Activated naive CD4-positive, alpha-beta T cell treated with anti-CD3 and anti-CD28 coated beads, Interleukin-2, amount 50 U/mL, for 72 hours (primary cell): ENCODE measurements at regions not wholly inside any gene's neighbourhood (a gene's known extent, or its start where the extent isn't known, plus 50 kb on each side); places are given as distances from the start of the nearest gene placed in this dataset.
A peak's percentile ranks its signal among the peaks of the same experiment; 100 is the strongest.

ENCODE experiments used
- ATAC-seq, 2 donors: fragments of 150-1000 bp; cut with Tn5 transposase; 2 replicates each; pipeline ENCODE4 v1.10.0; 2021; ENCODE audit warnings: mild to moderate bottlenecking in 2 of 2, moderate library complexity in 2 of 2
- DNase-seq, 2 donors: peaks; one replicate each; pipeline ENCODE4 v3.0.0; 2021 to 2022; ENCODE audit warnings: low spot score in 2 of 2
- H3K27ac Mint-ChIP-seq, 2 donors: one replicate each; pipeline ENCODE4 v1.8.0; 2022; ENCODE audit warnings: mild to moderate bottlenecking in 2 of 2, mixed read lengths in 2 of 2
- H3K36me3 Mint-ChIP-seq, 2 donors: one replicate each; pipeline ENCODE4 v1.8.0; 2022; ENCODE audit warnings: mixed read lengths in 2 of 2
- H3K9me3 Mint-ChIP-seq, 2 donors: one replicate each; pipeline ENCODE4 v1.8.0; 2022; ENCODE audit warnings: mixed read lengths in 2 of 2

DNA sequence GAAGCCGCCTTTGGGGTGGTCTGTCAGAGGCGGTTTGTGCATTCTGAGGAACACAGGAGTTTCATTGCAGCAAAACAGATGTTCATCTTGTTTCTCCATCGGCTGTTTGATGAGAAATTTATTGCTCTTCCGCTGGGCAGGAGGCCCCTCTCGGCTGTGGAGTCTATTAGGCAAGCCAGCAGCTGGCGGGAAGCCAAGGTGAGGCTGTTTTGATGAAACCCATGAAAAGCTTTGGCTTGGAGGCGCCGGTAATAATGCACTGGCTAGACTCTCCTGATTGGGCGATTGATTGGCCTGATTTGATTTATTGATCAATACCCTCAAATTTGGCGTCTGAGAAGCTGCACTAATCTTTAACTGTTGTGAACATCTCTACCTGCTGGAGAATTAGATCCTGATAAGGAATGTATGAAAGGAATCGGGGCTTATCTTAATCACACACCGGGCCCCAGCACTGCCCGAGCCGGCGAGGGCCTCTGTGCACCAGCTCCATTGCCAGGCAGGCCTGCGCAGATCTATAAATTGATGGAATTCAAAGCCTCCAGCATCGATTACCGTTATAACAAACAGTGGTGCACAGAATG, 187.7 kb downstream of the PHETA1 start:
- H3K27ac Mint-ChIP-seq = no peak overlapping the region
- H3K9me3 Mint-ChIP-seq = no peaks in the 10 kb centered on the region
- H3K36me3 Mint-ChIP-seq = no peaks in the 10 kb centered on the region
- DNase-seq = no peak
- ATAC-seq = no peak

DNA sequence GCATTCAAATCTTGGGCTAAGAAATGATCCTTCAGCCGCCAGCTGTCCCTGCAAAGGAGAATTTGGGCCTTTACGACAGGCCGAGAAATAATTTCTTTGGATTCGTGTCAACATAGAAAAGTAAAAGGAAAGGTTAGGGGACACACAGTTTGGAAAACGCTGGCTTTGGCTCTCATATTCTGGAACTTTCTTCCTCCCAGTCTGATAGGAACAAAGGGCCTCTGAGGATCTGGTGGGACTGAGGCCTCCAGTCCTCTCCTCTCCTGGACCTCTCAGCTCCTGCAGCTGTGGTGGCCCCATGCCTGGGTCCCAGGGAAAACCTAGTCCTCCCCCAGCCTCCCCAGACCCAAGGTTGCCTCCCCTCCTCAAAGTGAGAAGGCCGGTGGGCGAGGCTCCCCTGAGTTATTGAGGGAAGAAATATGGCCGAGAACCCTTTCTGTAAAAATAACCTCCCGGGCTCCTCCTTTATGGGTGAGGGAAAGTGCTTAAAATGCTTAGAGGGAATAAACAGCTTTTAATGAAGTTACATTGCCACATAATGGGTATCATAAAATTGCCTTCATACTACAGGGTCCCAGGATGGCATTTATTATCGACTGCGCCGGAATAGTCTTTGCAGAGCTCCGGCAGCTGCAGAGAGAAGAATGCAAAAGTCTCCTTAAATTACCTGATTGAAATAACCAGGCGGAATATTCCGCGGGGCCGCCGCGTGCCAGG, 188.3 kb downstream of the PHETA1 start:
- H3K9me3 Mint-ChIP-seq = no peaks in the 10 kb centered on the region
- no peak for ATAC-seq
- no peak overlapping the region for H3K27ac Mint-ChIP-seq
- no peaks in the 10 kb centered on the region for H3K36me3 Mint-ChIP-seq
- DNase-seq = no peak

DNA sequence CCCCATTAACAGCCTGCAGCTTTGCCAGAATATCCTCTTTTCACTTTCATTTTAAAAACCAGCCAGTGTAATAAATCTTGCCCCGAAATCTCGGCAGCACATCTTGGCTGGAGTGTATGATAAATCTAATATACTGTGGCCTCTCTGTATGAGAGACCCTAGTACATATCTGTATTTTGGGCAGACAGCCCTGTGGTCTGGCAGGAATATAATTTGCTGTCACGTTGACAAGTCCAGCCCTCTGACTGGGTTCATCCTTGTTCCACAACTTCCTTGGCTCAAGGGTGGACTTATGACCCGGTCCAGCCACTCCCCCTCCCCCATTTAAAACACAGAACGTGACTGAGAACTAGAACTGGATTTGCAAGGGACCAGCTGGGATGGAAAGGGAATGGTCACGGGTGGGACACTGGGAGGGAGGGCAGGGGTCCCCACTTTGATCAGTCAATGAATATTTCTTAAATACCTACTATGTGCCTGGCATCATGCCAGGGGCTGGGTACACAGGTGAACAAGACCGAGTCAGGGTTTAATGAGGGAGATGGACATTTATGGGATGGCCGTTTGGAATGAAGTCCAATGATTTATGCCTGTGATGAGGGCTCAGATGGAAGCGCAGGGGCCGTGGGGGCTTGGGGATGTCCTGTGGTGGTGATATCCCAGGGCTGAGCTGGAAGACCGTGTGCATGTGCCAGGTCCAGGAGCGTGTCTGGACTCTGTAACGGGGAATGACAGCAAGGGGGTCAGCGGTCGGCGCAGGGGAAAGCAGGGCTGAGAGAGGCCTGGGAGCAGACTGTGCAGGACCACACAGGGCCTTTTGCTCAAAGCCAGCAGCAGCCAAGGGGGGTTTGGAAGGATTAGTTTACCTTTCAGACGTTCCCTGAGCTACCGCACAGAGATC, 190.5 kb downstream of the PHETA1 start:
- H3K9me3 Mint-ChIP-seq = no peaks in the 10 kb centered on the region
- H3K27ac Mint-ChIP-seq = no peak overlapping the region
- ATAC-seq = no peak
- H3K36me3 Mint-ChIP-seq = no peaks in the 10 kb centered on the region
- no peak for DNase-seq

DNA sequence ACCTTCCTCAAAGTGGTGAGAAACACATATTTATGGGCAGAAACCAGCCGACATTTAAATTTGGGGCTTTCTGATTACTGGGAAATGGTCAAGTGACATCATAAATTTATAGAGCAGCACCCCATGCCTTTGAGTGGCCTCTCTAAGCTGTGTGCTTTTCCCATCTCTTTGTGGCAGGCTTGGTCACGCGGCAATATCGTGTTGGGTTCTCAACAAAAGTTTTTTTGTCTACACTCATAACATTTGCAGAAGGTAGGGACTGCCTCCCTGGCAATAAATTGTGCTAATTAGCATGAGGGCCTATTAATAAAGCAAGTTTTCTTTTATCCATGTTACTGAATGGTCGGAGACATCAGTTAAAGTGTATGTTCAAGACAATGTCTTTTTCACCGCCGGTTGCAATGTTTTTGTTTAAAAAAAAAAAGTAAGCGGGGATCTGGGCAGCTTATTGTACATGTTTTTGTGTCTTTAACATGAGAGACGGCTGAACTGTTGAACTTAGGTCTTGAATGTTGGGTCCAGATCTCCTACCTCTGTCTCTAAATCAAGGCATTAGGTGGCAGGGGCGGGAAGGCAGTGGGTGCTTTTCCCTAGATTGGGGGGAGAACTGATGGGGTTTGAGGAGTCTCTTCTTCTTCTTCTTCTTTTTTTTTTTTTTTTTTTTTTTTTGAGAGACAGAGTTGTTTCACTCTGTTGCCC, 193.3 kb downstream of the PHETA1 start:
- no peak for DNase-seq
- Mint-ChIP-seq H3K27ac (no peak overlapping the region), H3K36me3 (no peaks in the 10 kb centered on the region), H3K9me3 (no peaks in the 10 kb centered on the region)
- ATAC-seq = no peak

DNA sequence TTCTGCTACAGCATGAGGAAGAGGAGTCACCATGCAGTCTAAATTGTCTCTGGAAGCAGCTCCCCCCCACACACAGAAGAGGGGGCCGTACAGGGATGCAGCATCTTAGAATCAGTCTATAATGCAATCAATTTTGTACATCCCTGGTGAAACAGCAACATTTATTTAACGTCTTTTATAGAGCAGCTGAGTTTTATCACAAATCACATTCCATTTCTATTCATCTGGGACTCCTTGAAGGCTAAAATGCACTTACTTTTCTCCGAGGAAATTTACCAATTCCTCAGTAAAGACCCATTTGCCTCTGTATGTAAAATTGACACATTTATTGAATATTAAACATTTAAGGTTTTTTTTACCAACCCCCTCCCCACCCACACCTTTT, 193.9 kb downstream of the PHETA1 start:
- Mint-ChIP-seq H3K9me3 (no peaks in the 10 kb centered on the region), H3K27ac (no peak overlapping the region), H3K36me3 (no peaks in the 10 kb centered on the region)
- DNase-seq (no peak), ATAC-seq (no peak)

DNA sequence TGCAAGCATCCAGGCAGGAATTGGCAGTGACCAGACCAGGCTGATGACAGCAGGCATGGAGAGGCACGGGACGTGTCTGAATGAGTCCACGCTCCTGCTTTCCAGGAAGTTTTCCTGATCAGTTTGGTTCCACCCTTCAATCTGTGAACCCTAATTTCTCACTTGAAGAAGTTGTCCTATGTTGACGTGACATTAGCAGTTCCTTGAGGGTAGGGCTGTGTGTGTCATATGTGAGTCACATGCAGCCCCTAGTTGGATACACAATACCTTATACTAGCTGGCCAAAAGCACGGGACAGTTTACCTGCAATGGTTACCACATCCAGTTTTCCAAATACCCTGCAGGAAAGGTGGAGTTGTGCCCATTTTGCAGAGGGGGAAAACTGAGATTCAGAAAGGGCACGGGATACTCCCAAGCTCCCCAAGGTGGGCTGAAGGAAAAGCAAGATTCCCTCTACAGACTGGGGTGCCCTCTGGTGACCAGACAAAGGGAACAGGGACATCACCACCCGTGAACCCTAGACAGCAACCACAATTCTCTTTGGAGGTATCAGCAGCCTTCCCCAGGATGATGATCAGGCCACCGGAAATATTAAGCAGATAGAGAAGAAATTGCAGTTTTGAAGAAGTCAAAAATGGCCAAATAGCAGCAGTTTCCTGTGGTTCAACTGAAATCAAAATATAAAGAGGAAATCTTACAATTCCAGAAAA, 194.5 kb downstream of the PHETA1 start:
- no peak for ATAC-seq
- H3K27ac Mint-ChIP-seq = no peak overlapping the region
- H3K9me3 Mint-ChIP-seq = no peaks in the 10 kb centered on the region
- no peaks in the 10 kb centered on the region for H3K36me3 Mint-ChIP-seq
- no peak for DNase-seq

DNA sequence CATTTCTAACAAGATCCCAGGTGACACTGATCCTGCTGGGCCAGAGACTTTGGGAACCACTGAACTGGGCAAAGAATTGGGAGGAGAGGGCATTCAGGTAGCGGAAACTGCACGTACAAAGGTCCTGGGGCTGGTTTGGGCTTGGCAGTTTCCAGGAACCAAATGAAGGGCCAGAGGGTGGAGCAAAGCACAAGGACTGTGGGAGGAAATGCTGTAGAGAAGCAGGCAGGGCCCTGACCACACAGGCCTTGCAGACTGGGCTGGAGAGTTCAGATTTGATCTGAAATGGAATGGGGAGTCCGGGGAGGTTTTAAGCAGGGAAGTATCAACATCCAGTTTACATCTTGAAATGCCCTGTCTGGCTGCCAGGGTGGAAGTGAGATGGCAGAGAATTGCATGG, 195.1 kb downstream of the PHETA1 start:
- Mint-ChIP-seq H3K27ac (no peak overlapping the region), H3K36me3 (no peaks in the 10 kb centered on the region), H3K9me3 (no peaks in the 10 kb centered on the region)
- ATAC-seq = no peak
- no peak for DNase-seq

DNA sequence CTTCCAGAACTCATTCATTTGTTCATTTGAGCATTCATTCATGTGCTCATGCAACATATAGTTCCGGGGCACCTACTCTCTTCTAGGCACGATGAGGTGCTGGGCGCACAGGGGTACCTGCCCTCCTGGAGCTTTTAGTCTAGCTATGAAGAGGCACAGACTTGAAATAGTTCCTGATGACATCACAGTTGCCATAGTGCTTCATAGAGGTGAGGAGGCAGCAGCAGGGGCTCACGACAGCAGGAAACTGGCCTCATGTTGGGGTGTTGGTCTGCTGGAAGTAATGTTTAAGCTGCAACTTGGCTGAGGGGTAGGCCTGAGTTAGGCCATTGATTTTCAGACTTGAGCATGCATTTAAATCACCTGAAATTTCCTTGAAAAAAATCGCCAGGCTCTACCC, 195.5 kb downstream of the PHETA1 start:
- Mint-ChIP-seq H3K36me3 (no peaks in the 10 kb centered on the region), H3K27ac (no peak overlapping the region), H3K9me3 (no peaks in the 10 kb centered on the region)
- no peak for ATAC-seq
- DNase-seq = no peak

DNA sequence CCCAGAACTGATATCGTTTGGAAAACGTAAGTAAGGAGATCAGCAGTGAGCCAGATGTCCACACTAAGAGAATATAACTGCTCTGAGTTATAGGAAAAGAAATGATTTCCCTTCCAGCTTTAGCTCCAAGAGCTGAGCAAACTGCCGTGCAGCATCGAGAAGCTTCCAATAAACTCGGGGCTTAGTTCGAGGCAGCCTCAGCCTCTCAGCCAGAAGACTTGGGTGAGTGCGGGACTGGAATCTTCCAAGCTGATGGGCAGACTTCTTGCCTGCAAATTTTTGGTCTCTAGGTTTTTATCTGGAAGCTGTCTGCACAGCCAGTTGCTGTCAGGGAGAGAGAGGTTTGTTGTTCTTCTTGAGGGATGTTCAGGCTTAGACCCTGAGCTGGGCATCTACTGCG, 196.1 kb downstream of the PHETA1 start:
- H3K36me3 Mint-ChIP-seq = no peaks in the 10 kb centered on the region
- ATAC-seq = no peak
- DNase-seq = no peak
- H3K27ac Mint-ChIP-seq = no peak overlapping the region
- H3K9me3 Mint-ChIP-seq = no peaks in the 10 kb centered on the region

DNA sequence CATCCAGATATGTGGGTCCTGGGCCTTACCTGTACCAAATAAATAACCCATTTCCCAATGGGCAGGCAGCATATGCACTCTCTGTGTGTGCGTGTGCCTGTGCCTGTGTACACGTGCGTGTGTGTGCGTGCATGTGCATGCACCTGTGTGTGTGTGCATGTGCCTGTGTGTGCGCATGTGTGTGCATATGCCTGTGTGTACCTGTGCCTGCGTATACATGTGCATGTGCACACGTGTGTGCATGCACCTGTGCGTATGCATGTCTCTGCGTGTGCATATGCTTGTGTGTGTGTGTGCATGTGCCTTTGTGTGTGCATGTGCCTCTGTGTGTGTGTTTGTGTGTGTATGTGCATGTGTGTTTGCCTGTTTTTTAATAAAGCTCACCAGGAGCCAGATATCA, 197.1 kb downstream of the PHETA1 start:
- ATAC-seq = no peak

DNA sequence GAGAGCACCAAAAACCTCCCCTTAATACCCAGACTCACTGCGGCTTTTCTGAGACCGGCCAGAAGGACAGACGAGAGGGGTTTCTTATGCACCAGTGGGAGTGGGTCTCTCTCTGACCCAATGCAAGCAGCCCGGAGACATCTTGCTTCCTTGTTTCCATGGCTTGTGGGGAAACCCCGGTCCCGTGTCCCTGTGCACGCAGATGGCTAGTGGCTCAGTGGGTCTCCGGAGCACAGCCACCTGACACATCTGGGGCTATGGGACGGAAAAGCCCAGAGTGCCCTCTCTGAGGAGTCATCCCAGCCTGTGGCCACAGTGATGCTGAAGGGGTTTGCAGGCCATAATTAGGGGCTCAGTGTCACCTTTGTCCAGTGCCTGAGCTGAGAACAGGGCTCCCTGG, 197.6 kb downstream of the PHETA1 start:
- Mint-ChIP-seq H3K27ac (no peak overlapping the region), H3K36me3 (no peaks in the 10 kb centered on the region), H3K9me3 (no peaks in the 10 kb centered on the region)
- no peak for DNase-seq
- no peak for ATAC-seq

More for the DNA sequence above, 197.1 kb downstream of the PHETA1 start:
- no peaks in the 10 kb centered on the region for H3K9me3 Mint-ChIP-seq
- DNase-seq = no peak
- no peaks in the 10 kb centered on the region for H3K36me3 Mint-ChIP-seq
- no peak overlapping the region for H3K27ac Mint-ChIP-seq

DNA sequence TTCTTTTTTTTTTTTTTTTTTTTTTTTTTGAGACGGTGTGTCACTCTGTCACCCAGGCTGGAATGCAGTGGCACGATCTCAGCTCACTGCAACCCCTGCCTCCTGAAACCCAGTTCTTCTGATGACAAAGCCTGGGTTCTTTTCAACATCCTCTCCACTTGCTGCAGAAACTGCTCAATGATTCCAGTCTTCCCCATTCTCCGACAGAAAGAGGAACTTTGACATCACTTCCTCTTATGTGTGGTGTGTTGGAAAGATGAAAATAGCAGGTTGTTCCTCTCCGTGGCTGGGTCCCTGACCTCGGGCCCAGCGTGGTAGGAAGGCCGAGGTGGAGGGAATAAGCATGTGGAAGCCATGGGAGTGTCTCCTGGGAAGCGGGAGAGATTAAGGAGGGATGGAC, 198.4 kb downstream of the PHETA1 start:
- no peak for DNase-seq
- Mint-ChIP-seq H3K36me3 (no peaks in the 10 kb centered on the region), H3K27ac (no peak overlapping the region), H3K9me3 (no peaks in the 10 kb centered on the region)
- ATAC-seq = no peak

DNA sequence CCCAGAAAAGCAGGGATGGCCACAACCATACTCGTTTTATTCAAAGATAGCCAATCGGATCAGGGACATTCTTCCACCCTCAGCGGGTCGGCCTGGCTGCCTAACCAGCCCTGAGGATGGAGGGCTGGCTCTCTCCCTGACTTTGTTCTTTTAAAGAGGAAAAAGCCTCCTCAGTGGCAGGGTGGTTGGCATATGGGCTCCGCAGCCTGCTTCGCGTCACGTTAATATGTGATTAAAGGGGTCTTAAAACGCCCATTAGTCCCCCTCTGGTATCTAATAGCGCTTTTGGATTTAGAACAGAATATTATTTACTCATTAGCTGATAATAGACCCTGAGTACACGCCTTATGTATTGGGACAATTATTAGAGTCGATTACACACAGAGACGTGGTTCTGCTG, 199.4 kb downstream of the PHETA1 start:
- DNase-seq = no peak
- H3K9me3 Mint-ChIP-seq = no peaks in the 10 kb centered on the region
- no peaks in the 10 kb centered on the region for H3K36me3 Mint-ChIP-seq
- H3K27ac Mint-ChIP-seq = peak overlapping the region in 1 of 2 donors; percentile 47
- ATAC-seq = no peak

DNA sequence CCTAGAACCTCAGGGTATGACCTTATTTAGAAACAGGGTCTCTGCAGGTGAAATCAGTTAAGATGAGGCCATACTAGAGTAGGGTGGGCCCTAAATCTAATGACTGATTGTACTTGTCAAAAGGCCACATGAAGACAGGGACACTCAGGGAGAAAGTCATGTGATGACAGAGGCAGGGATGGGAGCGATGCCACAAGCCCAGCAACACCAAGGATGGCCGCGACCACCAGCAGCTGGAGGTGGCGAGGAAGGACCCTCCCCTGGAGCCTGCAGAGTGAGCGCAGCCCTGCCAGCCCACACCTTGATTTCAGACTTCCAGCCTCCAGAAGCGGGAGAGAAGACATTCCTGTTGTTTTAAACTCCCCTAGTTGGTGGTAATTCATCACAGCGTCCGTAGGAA, 199.9 kb downstream of the PHETA1 start:
- no peaks in the 10 kb centered on the region for H3K9me3 Mint-ChIP-seq
- ATAC-seq = no peak

DNA sequence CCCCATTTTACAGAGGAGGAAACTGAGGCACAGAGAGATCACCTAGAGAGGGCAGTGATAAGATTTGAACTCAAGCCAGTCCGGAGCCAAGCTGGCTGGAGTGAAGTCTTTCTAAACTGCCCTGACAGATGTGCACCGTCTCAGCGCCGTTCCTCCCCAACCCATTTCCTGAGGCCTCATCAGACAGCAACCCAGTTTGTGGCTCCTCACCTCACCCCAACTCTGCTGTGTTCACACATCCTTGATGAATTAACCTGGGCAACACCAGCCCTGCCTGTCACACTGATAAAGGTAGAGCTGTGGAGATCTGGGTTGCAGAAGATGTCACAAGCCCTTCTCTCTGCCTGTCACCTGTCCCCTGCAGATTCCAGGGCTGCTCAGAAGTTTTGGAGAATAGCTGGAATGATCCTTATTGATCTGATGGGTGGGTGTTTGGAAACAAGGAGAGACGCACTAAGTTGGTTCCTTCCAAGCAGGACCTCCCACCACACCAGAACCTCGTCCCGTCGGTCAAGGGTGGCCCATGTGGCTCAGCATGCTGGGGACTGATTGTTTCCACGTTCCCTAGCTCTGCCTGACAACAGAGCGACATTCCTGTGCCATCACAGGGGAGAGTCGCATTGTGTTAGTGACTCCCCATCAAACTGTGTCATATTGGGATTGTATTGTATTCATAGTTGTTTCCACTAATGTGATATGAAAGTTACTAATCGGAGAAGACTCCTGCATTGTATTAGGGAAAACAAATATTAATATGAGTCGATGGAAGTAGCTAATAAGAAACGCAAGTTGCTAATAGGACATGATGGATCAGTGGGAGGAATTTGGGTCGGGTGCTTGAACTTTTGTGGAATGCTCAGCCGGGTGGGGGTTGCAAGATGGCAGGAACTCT, 200.6 kb downstream of the PHETA1 start:
- no peak for DNase-seq
- Mint-ChIP-seq H3K9me3 (no peaks in the 10 kb centered on the region), H3K27ac (peak overlapping the region in 1 of 2 donors; percentile 66), H3K36me3 (no peaks in the 10 kb centered on the region)
- ATAC-seq = no peak

More for the DNA sequence above, 199.9 kb downstream of the PHETA1 start:
- Mint-ChIP-seq H3K27ac (no peak overlapping the region), H3K36me3 (no peaks in the 10 kb centered on the region)
- DNase-seq = no peak
